IgD-negative memory B cell (primary cell): ENCODE measurements at regions not wholly inside any gene's neighbourhood (a gene's known extent, or its start where the extent isn't known, plus 50 kb on each side); places are given as distances from the start of the nearest gene placed in this dataset.

Experiments used
- H3K27ac Mint-ChIP-seq, 3 donors: one replicate each; pipeline ENCODE4 v1.8.0; 2020 to 2022; ENCODE audit warnings: mild to moderate bottlenecking in 3 of 3, mixed read lengths in 3 of 3, moderate library complexity in 1 of 3
- H3K27me3 Mint-ChIP-seq: one replicate; pipeline ENCODE4 v1.8.0; 2021; ENCODE audit warnings: mixed read lengths
- H3K36me3 Mint-ChIP-seq: one replicate; pipeline ENCODE4 v1.8.0; 2020; ENCODE audit warnings: mild to moderate bottlenecking, mixed read lengths
- H3K4me1 Mint-ChIP-seq, 3 donors: one replicate each; pipeline ENCODE4 v1.8.0; 2020 to 2022; ENCODE audit warnings: mixed read lengths in 3 of 3, mild to moderate bottlenecking in 1 of 3
- H3K4me3 Mint-ChIP-seq, 4 donors: one replicate each; pipeline ENCODE4 v1.8.0; 2020 to 2022; ENCODE audit warnings: mild to moderate bottlenecking in 4 of 4, mixed read lengths in 4 of 4, moderate library complexity in 3 of 4
- H3K9me3 Mint-ChIP-seq, 3 donors: one replicate each; pipeline ENCODE4 v1.8.0; 2020 to 2021; ENCODE audit warnings: mixed read lengths in 3 of 3, mild to moderate bottlenecking in 1 of 3

GRCh38 chr14:42814817-42815216 is 1208.1 kb downstream of the LRFN5 start:
- no peak overlapping the region for H3K27ac Mint-ChIP-seq
- peaks cover 0 to 2% (median 2%) of the 10 kb centered on the region in 3 donors for H3K9me3 Mint-ChIP-seq
- H3K27me3 Mint-ChIP-seq: no peaks in the 10 kb centered on the region
- no peaks in the 10 kb centered on the region for H3K36me3 Mint-ChIP-seq
- no peaks in the 10 kb centered on the region for H3K4me1 Mint-ChIP-seq
- no peak overlapping the region for H3K4me3 Mint-ChIP-seq

GRCh38 chr14:42806909-42807315 is 1200.2 kb downstream of the LRFN5 start:
- Mint-ChIP-seq H3K4me1 (no peaks in the 10 kb centered on the region), H3K36me3 (no peaks in the 10 kb centered on the region), H3K27ac (no peak overlapping the region), H3K27me3 (no peaks in the 10 kb centered on the region), H3K4me3 (no peak overlapping the region), H3K9me3 (no peaks in the 10 kb centered on the region)

GRCh38 chr14:42804141-42804540 is 1197.5 kb downstream of the LRFN5 start:
- no peaks in the 10 kb centered on the region for H3K4me1 Mint-ChIP-seq
- no peaks in the 10 kb centered on the region for H3K36me3 Mint-ChIP-seq
- H3K27ac Mint-ChIP-seq: no peak overlapping the region
- no peak overlapping the region for H3K4me3 Mint-ChIP-seq
- H3K9me3 Mint-ChIP-seq: no peaks in the 10 kb centered on the region
- H3K27me3 Mint-ChIP-seq: no peaks in the 10 kb centered on the region

- no peak overlapping the region for H3K4me3 Mint-ChIP-seq
- H3K27me3 Mint-ChIP-seq: no peaks in the 10 kb centered on the region
- peaks cover 0 to 7% (median 2%) of the 10 kb centered on the region in 3 donors for H3K9me3 Mint-ChIP-seq
- no peaks in the 10 kb centered on the region for H3K4me1 Mint-ChIP-seq
- no peak overlapping the region for H3K27ac Mint-ChIP-seq
- no peaks in the 10 kb centered on the region for H3K36me3 Mint-ChIP-seq
Measured at GRCh38 chr14:42802346-42802745, 1195.7 kb downstream of the LRFN5 start.

- Mint-ChIP-seq H3K27me3 (no peaks in the 10 kb centered on the region), H3K36me3 (no peaks in the 10 kb centered on the region), H3K4me3 (no peak overlapping the region), H3K27ac (no peak overlapping the region), H3K9me3 (peaks cover 0 to 11% (median 4%) of the 10 kb centered on the region in 3 donors), H3K4me1 (no peaks in the 10 kb centered on the region)
Measured at GRCh38 chr14:42792166-42792565, 1185.5 kb downstream of the LRFN5 start.

GRCh38 chr14:42782754-42783153 is 1176.1 kb downstream of the LRFN5 start:
- Mint-ChIP-seq H3K4me1 (no peaks in the 10 kb centered on the region), H3K27me3 (no peaks in the 10 kb centered on the region), H3K27ac (peak overlapping the region in 1 of 3 donors; percentile 20), H3K4me3 (no peak overlapping the region), H3K9me3 (peaks cover 5 to 9% (median 6%) of the 10 kb centered on the region in 3 donors), H3K36me3 (no peaks in the 10 kb centered on the region)

GRCh38 chr14:42778984-42779383 is 1172.3 kb downstream of the LRFN5 start:
- Mint-ChIP-seq H3K4me1 (no peaks in the 10 kb centered on the region), H3K36me3 (no peaks in the 10 kb centered on the region), H3K27me3 (no peaks in the 10 kb centered on the region), H3K4me3 (no peak overlapping the region), H3K27ac (no peak overlapping the region), H3K9me3 (peaks cover 0 to 10% (median 3%) of the 10 kb centered on the region in 3 donors)

GRCh38 chr14:42750771-42751170 is 1144.1 kb downstream of the LRFN5 start:
- no peaks in the 10 kb centered on the region for H3K9me3 Mint-ChIP-seq
- H3K36me3 Mint-ChIP-seq: no peaks in the 10 kb centered on the region
- H3K27ac Mint-ChIP-seq: no peak overlapping the region
- H3K4me1 Mint-ChIP-seq: no peaks in the 10 kb centered on the region
- H3K4me3 Mint-ChIP-seq: no peak overlapping the region
- no peaks in the 10 kb centered on the region for H3K27me3 Mint-ChIP-seq

GRCh38 chr14:42742084-42742483 is 1135.4 kb downstream of the LRFN5 start:
- H3K27me3 Mint-ChIP-seq: no peaks in the 10 kb centered on the region
- H3K27ac Mint-ChIP-seq: no peak overlapping the region
- H3K4me1 Mint-ChIP-seq: no peaks in the 10 kb centered on the region
- no peaks in the 10 kb centered on the region for H3K36me3 Mint-ChIP-seq
- H3K9me3 Mint-ChIP-seq: peaks cover 0 to 6% (median 2%) of the 10 kb centered on the region in 3 donors
- no peak overlapping the region for H3K4me3 Mint-ChIP-seq

- H3K27me3 Mint-ChIP-seq: no peaks in the 10 kb centered on the region
Measured at GRCh38 chr14:42736408-42736807, 1129.7 kb downstream of the LRFN5 start.

GRCh38 chr14:42734041-42734440 is 1127.4 kb downstream of the LRFN5 start:
- no peak overlapping the region for H3K4me3 Mint-ChIP-seq
- no peak overlapping the region for H3K27ac Mint-ChIP-seq
- no peaks in the 10 kb centered on the region for H3K9me3 Mint-ChIP-seq
- H3K27me3 Mint-ChIP-seq: no peaks in the 10 kb centered on the region
- no peaks in the 10 kb centered on the region for H3K36me3 Mint-ChIP-seq
- H3K4me1 Mint-ChIP-seq: no peaks in the 10 kb centered on the region

More at GRCh38 chr14:42736408-42736807, 1129.7 kb downstream of the LRFN5 start:
- Mint-ChIP-seq H3K4me3 (peak overlapping the region in 1 of 4 donors; percentile 41), H3K27ac (no peak overlapping the region), H3K4me1 (no peaks in the 10 kb centered on the region), H3K36me3 (no peaks in the 10 kb centered on the region), H3K9me3 (no peaks in the 10 kb centered on the region)

GRCh38 chr14:42732005-42732404 is 1125.3 kb downstream of the LRFN5 start:
- Mint-ChIP-seq H3K4me1 (no peaks in the 10 kb centered on the region), H3K36me3 (no peaks in the 10 kb centered on the region), H3K27me3 (no peaks in the 10 kb centered on the region), H3K4me3 (no peak overlapping the region), H3K27ac (peak overlapping the region in 1 of 3 donors; percentile 32), H3K9me3 (no peaks in the 10 kb centered on the region)

GRCh38 chr14:42731480-42731879 is 1124.8 kb downstream of the LRFN5 start:
- H3K27ac Mint-ChIP-seq: no peak overlapping the region
- no peaks in the 10 kb centered on the region for H3K4me1 Mint-ChIP-seq
- no peaks in the 10 kb centered on the region for H3K27me3 Mint-ChIP-seq
- H3K36me3 Mint-ChIP-seq: no peaks in the 10 kb centered on the region
- H3K9me3 Mint-ChIP-seq: no peaks in the 10 kb centered on the region
- H3K4me3 Mint-ChIP-seq: no peak overlapping the region

GRCh38 chr14:42729681-42730080 is 1123.0 kb downstream of the LRFN5 start:
- no peak overlapping the region for H3K27ac Mint-ChIP-seq
- H3K4me3 Mint-ChIP-seq: no peak overlapping the region
- no peaks in the 10 kb centered on the region for H3K27me3 Mint-ChIP-seq
- H3K9me3 Mint-ChIP-seq: peaks cover 0 to 4% (median 0%) of the 10 kb centered on the region in 3 donors
- peaks cover 2% of the 10 kb centered on the region for H3K36me3 Mint-ChIP-seq
- no peaks in the 10 kb centered on the region for H3K4me1 Mint-ChIP-seq

GRCh38 chr14:42719391-42719790 is 1112.7 kb downstream of the LRFN5 start:
- Mint-ChIP-seq H3K27me3 (no peaks in the 10 kb centered on the region), H3K27ac (no peak overlapping the region), H3K9me3 (no peaks in the 10 kb centered on the region), H3K4me3 (no peak overlapping the region), H3K36me3 (no peaks in the 10 kb centered on the region), H3K4me1 (no peaks in the 10 kb centered on the region)

- Mint-ChIP-seq H3K9me3 (no peaks in the 10 kb centered on the region), H3K27ac (no peak overlapping the region), H3K36me3 (no peaks in the 10 kb centered on the region), H3K4me3 (no peak overlapping the region), H3K27me3 (no peaks in the 10 kb centered on the region), H3K4me1 (no peaks in the 10 kb centered on the region)
Measured at GRCh38 chr14:42715316-42715715, 1108.6 kb downstream of the LRFN5 start.

- H3K9me3 Mint-ChIP-seq: no peaks in the 10 kb centered on the region
- no peaks in the 10 kb centered on the region for H3K27me3 Mint-ChIP-seq
- H3K4me1 Mint-ChIP-seq: no peaks in the 10 kb centered on the region
- H3K36me3 Mint-ChIP-seq: no peaks in the 10 kb centered on the region
- H3K27ac Mint-ChIP-seq: no peak overlapping the region
- no peak overlapping the region for H3K4me3 Mint-ChIP-seq
Measured at GRCh38 chr14:42710071-42710470, 1103.4 kb downstream of the LRFN5 start.
